Panc1 (cell line): ENCODE measurements at regions not wholly inside any gene's neighbourhood (a gene's known extent, or its start where the extent isn't known, plus 50 kb on each side); places are given as distances from the start of the nearest gene placed in this dataset.

Source experiments
- CTCF ChIP-seq: fragments of 450-650 bp; IDR thresholded peaks from 2 replicates; pipeline ENCODE4 v1.5.1; 2017; ENCODE audit warnings: mild to moderate bottlenecking
- POLR2AphosphoS5 ChIP-seq: IDR thresholded peaks from 2 replicates; pipeline ENCODE4 v1.6.1; 2012; ENCODE audit warnings: mild to moderate bottlenecking, low read depth, low read length, moderate library complexity
- REST ChIP-seq, 2 experiments: IDR thresholded peaks; 2 replicates each; pipeline ENCODE4 v1.6.1; 2011 to 2012; ENCODE audit warnings: low read depth in 2 of 2, control low read depth in 1 of 2, low read length in 1 of 2, mild to moderate bottlenecking in 1 of 2, moderate library complexity in 1 of 2; ENCODE audit not compliant: insufficient read depth in 1 of 2
- TCF7L2 ChIP-seq: IDR thresholded peaks from 2 replicates; pipeline ENCODE4 v1.6.1; 2011; ENCODE audit warnings: mild to moderate bottlenecking, low read depth, low read length, inconsistent platforms

GRCh38 chr5:24391816-24392215 is 253.0 kb downstream of the CDH10 start:
- TF ChIP-seq CTCF (no peak), POLR2AphosphoS5 (no peak), TCF7L2 (no peak), REST (IDR thresholded peaks at IDR 0.05; ENCODE audit: insufficient read depth in 1 of 2, low read depth in 2 of 2, low read length in 1 of 2) (no peak)
